Psoas muscle (tissue), 7 donors: ENCODE measurements at regions not wholly inside any gene's neighbourhood (a gene's known extent, or its start where the extent isn't known, plus 50 kb on each side); places are given as distances from the start of the nearest gene placed in this dataset.

Experiments
- ATAC-seq, 4 donors: fragments of 200-7000 bp; cut with Tn5 transposase; one replicate each; pipeline ENCODE4 v1.9.1; 2020; ENCODE audit warnings: moderate library complexity in 3 of 4, mild to moderate bottlenecking in 2 of 4
- DNase-seq, 2 donors: peaks; one replicate each; pipeline ENCODE4 v3.0.0-alpha.2; 2020
- H3K27ac ChIP-seq: fragments of 200-600 bp; one replicate; pipeline ENCODE4 v1.8.0; 2022
- H3K27me3 ChIP-seq, 3 donors: fragments of 200-600 bp in 1 of 3; one replicate each; pipeline versions ENCODE4 v1.6.1 to v1.8.0; 2013 to 2022; ENCODE audit warnings: low read length in 2 of 3, mild to moderate bottlenecking in 2 of 3, moderate library complexity in 1 of 3; ENCODE audit not compliant: insufficient read depth in 3 of 3
- H3K36me3 ChIP-seq, 2 donors: fragments of 200-600 bp in 1 of 2; one replicate each; pipeline versions ENCODE4 v1.6.1 to v1.8.0; 2013 to 2022; ENCODE audit warnings: low read depth in 1 of 2, mild to moderate bottlenecking in 1 of 2, moderate library complexity in 1 of 2; ENCODE audit not compliant: insufficient read depth in 1 of 2
- H3K4me1 ChIP-seq: fragments of 200-600 bp; one replicate; pipeline ENCODE4 v1.8.0; 2022
- H3K4me3 ChIP-seq: fragments of 200-600 bp; one replicate; pipeline ENCODE4 v1.8.0; 2022; ENCODE audit warnings: mild to moderate bottlenecking
- H3K9me3 ChIP-seq: fragments of 200-600 bp; one replicate; pipeline ENCODE4 v1.8.0; 2022
- CTCF ChIP-seq: fragments of 200-600 bp; IDR thresholded peaks from one replicate; pipeline ENCODE4 v1.8.0; 2022; ENCODE audit warnings: antibody characterized with exemption
- WGBS, 3 donors: extraction: QIAGEN DNeasy Blood & Tissue Kit; methylation state at CpG; one replicate each; pipeline versions ENCODE4 v1.1.6 to v1.1.7; 2013; 5-methylcytosine and 5-hydroxymethylcytosine counted together
- intact Hi-C, 2 donors: fragments of 100-400 bp; cut with DNase I; formaldehyde crosslinking; loops; one replicate each; pipeline versions ENCODE4 v1.11.0 to v1.14.2; 2022
- donor health status: healthy with polysubstance abuse.
- donor health status: DM: no; HTN: no; CAD: no; lungs with moderate emphysema.
- donor health status: Bipolar disorder and iron deficiency.
- donor health status: healthy.
- donor health status: DM: yes; HTN: yes; CAD: no.
- donor health status: DM: no; HTN: no; CAD: no.
- donor health status: DM: yes; HTN: yes; CAD: no.

- DNase-seq = no peak
- intact Hi-C loops = no loop called here
- Histone ChIP-seq H3K36me3 (no peaks in the 10 kb centered on the region), H3K27ac (no peak overlapping the region), H3K9me3 (peaks cover 5% of the 10 kb centered on the region), H3K4me1 (no peaks in the 10 kb centered on the region), H3K27me3 (no peaks in the 10 kb centered on the region), H3K4me3 (no peak overlapping the region)
- no peak for ATAC-seq
- no peak for TF ChIP-seq CTCF
- 45 to 76% (median 49%) methylated on average over 2 of the region's 2 CpGs for WGBS, 3 donors
These were observed 161.5 kb upstream of the SAMSN1 start for GRCh38 chr21:14707511-14708020.

GRCh38 chr21:14706712-14707510 lies 160.8 kb upstream of the SAMSN1 start:
- DNase-seq = no peak
- no peak overlapping the region for H3K4me3 ChIP-seq
- H3K4me1 ChIP-seq = no peaks in the 10 kb centered on the region
- no peaks in the 10 kb centered on the region for H3K36me3 ChIP-seq
- 67 to 70% (median 68%) methylated on average over 7 of the region's 7 CpGs for WGBS, 3 donors
- no peaks in the 10 kb centered on the region for H3K27me3 ChIP-seq
- no peak for ATAC-seq
- no peaks in the 10 kb centered on the region for H3K9me3 ChIP-seq
- no peak for TF ChIP-seq CTCF
- intact Hi-C loops = no loop called here
- no peak overlapping the region for H3K27ac ChIP-seq

- no peak for TF ChIP-seq CTCF
- WGBS, 3 donors = 80 to 85% (median 83%) methylated on average over 3 of the region's 3 CpGs
- no peaks in the 10 kb centered on the region for H3K27me3 ChIP-seq
- DNase-seq (no peak), ATAC-seq (no peak)
- intact Hi-C loops = no loop called here
- no peaks in the 10 kb centered on the region for H3K4me1 ChIP-seq
- no peaks in the 10 kb centered on the region for H3K9me3 ChIP-seq
- no peak overlapping the region for H3K4me3 ChIP-seq
- H3K27ac ChIP-seq = no peak overlapping the region
- H3K36me3 ChIP-seq = no peaks in the 10 kb centered on the region
These were observed 153.6 kb upstream of the SAMSN1 start for GRCh38 chr21:14699433-14700407.

- 90 to 97% (median 93%) methylated on average over 1 of the region's 1 CpG for WGBS, 3 donors
- Histone ChIP-seq H3K4me3 (no peak overlapping the region), H3K27me3 (no peaks in the 10 kb centered on the region), H3K27ac (no peak overlapping the region), H3K9me3 (no peaks in the 10 kb centered on the region), H3K4me1 (no peaks in the 10 kb centered on the region), H3K36me3 (no peaks in the 10 kb centered on the region)
- ATAC-seq (no peak), DNase-seq (no peak)
- intact Hi-C loops = no loop called here
- no peak for TF ChIP-seq CTCF
These were observed 151.7 kb upstream of the SAMSN1 start for GRCh38 chr21:14697769-14698168.
